Activated naive CD8-positive, alpha-beta T cell treated with anti-CD3 and anti-CD28 coated beads for 36 hours (primary cell): ENCODE measurements at regions not wholly inside any gene's neighbourhood (a gene's known extent, or its start where the extent isn't known, plus 50 kb on each side); places are given as distances from the start of the nearest gene placed in this dataset.
A peak's percentile ranks its signal among the peaks of the same experiment; 100 is the strongest.

Experiments used
- DNase-seq: peaks from one replicate; pipeline ENCODE4 v3.0.0; 2021
- H3K27ac Mint-ChIP-seq: one replicate; pipeline ENCODE4 v1.8.0; 2022; ENCODE audit warnings: mild to moderate bottlenecking, moderate library complexity, mixed read lengths
- H3K27me3 Mint-ChIP-seq: one replicate; pipeline ENCODE4 v1.8.0; 2022; ENCODE audit warnings: mild to moderate bottlenecking, mixed read lengths
- H3K36me3 Mint-ChIP-seq: one replicate; pipeline ENCODE4 v1.8.0; 2021; ENCODE audit warnings: mild to moderate bottlenecking, mixed read lengths
- H3K4me1 Mint-ChIP-seq: one replicate; pipeline ENCODE4 v1.8.0; 2021; ENCODE audit warnings: mixed read lengths
- H3K4me3 Mint-ChIP-seq: one replicate; pipeline ENCODE4 v1.8.0; 2022; ENCODE audit warnings: mild to moderate bottlenecking, moderate library complexity, mixed read lengths
- H3K9me3 Mint-ChIP-seq: one replicate; pipeline ENCODE4 v1.8.0; 2022; ENCODE audit warnings: mixed read lengths

GRCh38 chr10:131635564-131636015 is 265.2 kb upstream of the PPP2R2D start:
- H3K27me3 Mint-ChIP-seq: peaks cover 13% of the 10 kb centered on the region
- H3K4me1 Mint-ChIP-seq: no peaks in the 10 kb centered on the region
- H3K9me3 Mint-ChIP-seq: peaks cover 19% of the 10 kb centered on the region
- no peaks in the 10 kb centered on the region for H3K36me3 Mint-ChIP-seq
- no peak overlapping the region for H3K4me3 Mint-ChIP-seq
- no peak overlapping the region for H3K27ac Mint-ChIP-seq
- DNase-seq: no peak

DNA sequence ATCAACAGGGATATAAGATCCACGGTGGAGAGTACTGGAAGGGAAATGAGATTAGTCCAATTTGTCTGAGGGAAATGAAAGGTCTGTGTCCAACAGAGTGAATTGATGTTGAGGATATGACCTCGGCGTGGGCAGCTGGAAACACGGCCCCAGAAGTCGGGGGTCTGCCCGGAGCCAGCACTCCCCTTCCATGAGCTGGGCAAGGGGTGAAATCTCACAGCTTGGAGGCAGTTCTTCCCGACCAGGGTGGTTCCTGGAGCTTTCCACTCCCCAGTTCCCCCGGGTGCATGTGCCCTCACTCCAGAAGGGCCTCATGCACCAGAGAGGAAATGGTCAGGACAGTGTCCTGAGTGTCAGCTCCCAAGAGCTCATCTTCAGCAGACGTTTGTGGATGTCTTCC is 264.7 kb upstream of the PPP2R2D start:
- no peaks in the 10 kb centered on the region for H3K36me3 Mint-ChIP-seq
- H3K4me3 Mint-ChIP-seq: no peak overlapping the region
- no peak for DNase-seq
- peaks cover 22% of the 10 kb centered on the region for H3K9me3 Mint-ChIP-seq
- H3K27me3 Mint-ChIP-seq: peaks cover 13% of the 10 kb centered on the region
- peaks cover 3% of the 10 kb centered on the region for H3K4me1 Mint-ChIP-seq
- H3K27ac Mint-ChIP-seq: no peak overlapping the region

- Mint-ChIP-seq H3K4me3 (no peak overlapping the region), H3K36me3 (no peaks in the 10 kb centered on the region), H3K9me3 (peaks cover 22% of the 10 kb centered on the region), H3K27ac (no peak overlapping the region), H3K4me1 (peaks cover 5% of the 10 kb centered on the region), H3K27me3 (peaks cover 13% of the 10 kb centered on the region)
- DNase-seq: no peak
Observed at GRCh38 chr10:131636841-131637724, 263.7 kb upstream of the PPP2R2D start.

GRCh38 chr10:131638049-131638879 is 262.5 kb upstream of the PPP2R2D start:
- H3K27ac Mint-ChIP-seq: no peak overlapping the region
- peaks cover 5% of the 10 kb centered on the region for H3K4me1 Mint-ChIP-seq
- no peak overlapping the region for H3K4me3 Mint-ChIP-seq
- peaks cover 19% of the 10 kb centered on the region for H3K9me3 Mint-ChIP-seq
- peaks cover 13% of the 10 kb centered on the region for H3K27me3 Mint-ChIP-seq
- no peaks in the 10 kb centered on the region for H3K36me3 Mint-ChIP-seq
- DNase-seq: no peak

- H3K27me3 Mint-ChIP-seq: peaks cover 13% of the 10 kb centered on the region
- no peak overlapping the region for H3K27ac Mint-ChIP-seq
- DNase-seq: no peak
- peaks cover 5% of the 10 kb centered on the region for H3K4me1 Mint-ChIP-seq
- H3K36me3 Mint-ChIP-seq: no peaks in the 10 kb centered on the region
- no peak overlapping the region for H3K4me3 Mint-ChIP-seq
- peaks cover 17% of the 10 kb centered on the region for H3K9me3 Mint-ChIP-seq
Observed at GRCh38 chr10:131638880-131639278, 261.9 kb upstream of the PPP2R2D start.

DNA sequence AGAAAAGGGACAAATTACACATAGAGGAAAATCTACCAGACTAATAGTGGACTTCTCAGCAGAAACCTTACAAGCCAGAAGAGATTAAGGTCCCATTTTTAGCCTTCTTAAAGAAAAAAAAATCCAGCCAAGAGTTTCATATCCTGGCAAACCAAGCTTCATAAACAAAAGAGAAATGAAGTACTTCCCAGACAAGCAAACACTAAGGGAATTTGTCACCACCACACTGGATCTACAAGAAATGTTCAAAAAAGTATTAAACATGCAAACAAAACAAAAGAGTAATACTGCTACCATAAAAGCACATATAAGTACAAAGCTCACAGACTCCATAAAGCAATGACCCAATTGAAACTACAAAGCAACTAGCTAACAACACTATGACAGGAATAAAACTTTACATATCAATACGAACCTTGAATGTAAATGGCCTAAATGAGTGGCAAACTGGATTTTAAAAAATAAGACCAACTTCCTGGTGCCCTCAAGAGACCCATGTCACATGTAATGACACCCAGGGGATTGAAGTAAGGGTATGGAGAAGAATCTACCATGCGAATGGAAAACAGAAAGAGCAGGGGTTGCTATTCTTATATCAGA is 260.7 kb upstream of the PPP2R2D start:
- peaks cover 16% of the 10 kb centered on the region for H3K9me3 Mint-ChIP-seq
- H3K4me1 Mint-ChIP-seq: peaks cover 5% of the 10 kb centered on the region
- H3K27me3 Mint-ChIP-seq: peaks cover 4% of the 10 kb centered on the region
- DNase-seq: no peak
- no peak overlapping the region for H3K4me3 Mint-ChIP-seq
- no peaks in the 10 kb centered on the region for H3K36me3 Mint-ChIP-seq
- H3K27ac Mint-ChIP-seq: no peak overlapping the region

DNA sequence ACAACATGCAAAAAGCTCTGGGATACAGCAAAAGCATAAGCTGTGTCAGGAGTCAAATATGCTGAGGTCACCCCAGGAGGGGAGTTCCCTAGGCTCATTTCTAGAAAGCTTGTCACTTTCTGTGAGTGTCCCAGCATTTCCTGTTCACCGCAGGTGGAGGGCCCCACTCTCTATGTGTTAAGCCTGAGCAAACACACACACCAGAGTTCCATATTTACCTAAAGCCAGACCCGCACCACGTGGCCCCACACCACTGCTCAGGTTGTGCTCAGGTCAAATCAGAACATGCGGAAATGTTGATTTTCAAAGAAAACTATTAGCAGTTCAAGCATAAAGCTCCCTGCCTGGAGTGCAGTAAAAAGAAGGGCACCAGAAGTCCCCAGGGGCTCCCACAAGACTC is 259.6 kb upstream of the PPP2R2D start:
- Mint-ChIP-seq H3K36me3 (no peaks in the 10 kb centered on the region), H3K27me3 (no peaks in the 10 kb centered on the region), H3K9me3 (peaks cover 13% of the 10 kb centered on the region), H3K4me3 (no peak overlapping the region), H3K27ac (peak overlapping the region; percentile 17), H3K4me1 (peaks cover 5% of the 10 kb centered on the region)
- peak; percentile 33 for DNase-seq

DNA sequence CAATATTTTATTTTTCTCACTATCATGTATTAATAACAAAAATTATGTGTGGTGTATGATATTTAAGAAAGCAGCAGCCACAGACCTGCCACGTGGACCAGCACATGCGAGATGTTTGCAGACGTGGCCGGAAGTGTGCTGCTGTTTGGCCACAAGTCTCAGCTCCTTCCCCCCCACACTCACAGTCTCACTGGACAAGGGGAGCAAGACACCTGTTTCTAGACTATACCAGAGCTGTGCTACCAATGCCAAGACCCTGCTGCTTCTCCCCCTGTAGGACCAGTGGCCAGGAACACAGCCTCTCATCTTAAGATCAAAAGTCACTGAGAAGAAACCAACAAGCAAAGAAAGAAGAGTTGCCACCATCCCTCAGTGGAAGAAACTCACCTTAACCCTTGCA is 258.9 kb upstream of the PPP2R2D start:
- Mint-ChIP-seq H3K4me1 (peaks cover 5% of the 10 kb centered on the region), H3K27ac (no peak overlapping the region), H3K4me3 (no peak overlapping the region), H3K9me3 (peaks cover 13% of the 10 kb centered on the region), H3K36me3 (no peaks in the 10 kb centered on the region), H3K27me3 (no peaks in the 10 kb centered on the region)
- no peak for DNase-seq

DNA sequence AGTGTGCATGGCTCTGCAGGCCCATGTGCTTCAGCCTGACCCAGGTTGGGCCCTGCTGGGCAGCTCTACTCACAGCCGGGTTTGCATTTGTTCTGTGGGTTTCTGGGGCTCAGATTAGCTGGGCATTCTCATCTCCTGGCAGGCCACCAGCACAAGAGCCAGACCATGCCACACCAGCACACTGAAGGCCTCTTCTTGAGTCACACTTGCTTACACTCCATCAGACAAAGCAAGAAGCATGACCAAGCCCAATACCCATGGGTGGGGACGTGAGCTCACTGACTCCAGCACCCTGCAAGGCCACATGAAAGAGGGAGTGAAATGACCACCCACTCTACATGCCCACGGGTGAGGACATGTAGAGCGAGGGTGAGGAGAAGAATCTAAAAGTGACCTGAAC is 257.8 kb upstream of the PPP2R2D start:
- Mint-ChIP-seq H3K4me3 (no peak overlapping the region), H3K27me3 (no peaks in the 10 kb centered on the region), H3K9me3 (peaks cover 13% of the 10 kb centered on the region), H3K4me1 (peaks cover 5% of the 10 kb centered on the region), H3K27ac (no peak overlapping the region), H3K36me3 (no peaks in the 10 kb centered on the region)
- no peak for DNase-seq

GRCh38 chr10:131644289-131644688 is 256.5 kb upstream of the PPP2R2D start:
- Mint-ChIP-seq H3K4me1 (peaks cover 5% of the 10 kb centered on the region), H3K4me3 (no peak overlapping the region), H3K27ac (no peak overlapping the region), H3K27me3 (peaks cover 2% of the 10 kb centered on the region), H3K9me3 (peaks cover 13% of the 10 kb centered on the region), H3K36me3 (no peaks in the 10 kb centered on the region)
- DNase-seq: no peak

- Mint-ChIP-seq H3K27me3 (peaks cover 7% of the 10 kb centered on the region), H3K27ac (no peak overlapping the region), H3K36me3 (no peaks in the 10 kb centered on the region), H3K9me3 (peaks cover 7% of the 10 kb centered on the region), H3K4me1 (peaks cover 5% of the 10 kb centered on the region), H3K4me3 (no peak overlapping the region)
- DNase-seq: no peak
Observed at GRCh38 chr10:131644864-131645658, 255.7 kb upstream of the PPP2R2D start.

GRCh38 chr10:131645756-131646155 is 255.1 kb upstream of the PPP2R2D start:
- Mint-ChIP-seq H3K36me3 (no peaks in the 10 kb centered on the region), H3K4me3 (no peak overlapping the region), H3K27ac (no peak overlapping the region), H3K9me3 (peaks cover 3% of the 10 kb centered on the region), H3K27me3 (peaks cover 7% of the 10 kb centered on the region), H3K4me1 (peaks cover 5% of the 10 kb centered on the region)
- no peak for DNase-seq

GRCh38 chr10:131646551-131647525 is 254.0 kb upstream of the PPP2R2D start:
- peaks cover 2% of the 10 kb centered on the region for H3K4me1 Mint-ChIP-seq
- H3K36me3 Mint-ChIP-seq: no peaks in the 10 kb centered on the region
- no peaks in the 10 kb centered on the region for H3K9me3 Mint-ChIP-seq
- H3K27me3 Mint-ChIP-seq: peaks cover 15% of the 10 kb centered on the region
- no peak overlapping the region for H3K27ac Mint-ChIP-seq
- H3K4me3 Mint-ChIP-seq: no peak overlapping the region
- no peak for DNase-seq

- Mint-ChIP-seq H3K36me3 (no peaks in the 10 kb centered on the region), H3K27ac (no peak overlapping the region), H3K27me3 (peaks cover 24% of the 10 kb centered on the region), H3K9me3 (no peaks in the 10 kb centered on the region), H3K4me3 (no peak overlapping the region), H3K4me1 (peaks cover 7% of the 10 kb centered on the region)
- no peak for DNase-seq
Observed at GRCh38 chr10:131647789-131648188, 253.0 kb upstream of the PPP2R2D start.
